ENCODE measurements at regions not wholly inside any gene's neighbourhood (a gene's known extent, or its start where the extent isn't known, plus 50 kb on each side); places are given as distances from the start of the nearest gene placed in this dataset.

DNA sequence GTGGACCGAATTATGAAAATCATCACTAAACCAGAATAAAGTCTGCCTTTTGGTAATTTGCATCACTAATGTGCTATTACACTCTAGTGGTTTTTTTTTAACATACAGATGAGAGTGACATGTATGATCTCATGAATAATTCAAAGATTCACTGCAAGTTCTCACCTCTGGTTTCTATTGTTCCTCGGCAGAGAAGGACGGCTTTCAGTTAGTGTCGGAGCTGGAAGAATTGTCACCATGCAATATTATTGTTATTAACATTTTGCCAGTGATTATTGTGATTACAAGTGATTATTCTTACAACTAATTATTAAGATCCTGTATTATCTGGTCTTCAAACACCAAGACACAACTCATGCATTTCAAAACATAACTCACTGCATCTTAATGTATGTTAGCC, 366.6 kb upstream of the RPS23 start:
- DNase-seq (ENCODE audit: low read depth): no peak
- TF ChIP-seq, protein P1, sequence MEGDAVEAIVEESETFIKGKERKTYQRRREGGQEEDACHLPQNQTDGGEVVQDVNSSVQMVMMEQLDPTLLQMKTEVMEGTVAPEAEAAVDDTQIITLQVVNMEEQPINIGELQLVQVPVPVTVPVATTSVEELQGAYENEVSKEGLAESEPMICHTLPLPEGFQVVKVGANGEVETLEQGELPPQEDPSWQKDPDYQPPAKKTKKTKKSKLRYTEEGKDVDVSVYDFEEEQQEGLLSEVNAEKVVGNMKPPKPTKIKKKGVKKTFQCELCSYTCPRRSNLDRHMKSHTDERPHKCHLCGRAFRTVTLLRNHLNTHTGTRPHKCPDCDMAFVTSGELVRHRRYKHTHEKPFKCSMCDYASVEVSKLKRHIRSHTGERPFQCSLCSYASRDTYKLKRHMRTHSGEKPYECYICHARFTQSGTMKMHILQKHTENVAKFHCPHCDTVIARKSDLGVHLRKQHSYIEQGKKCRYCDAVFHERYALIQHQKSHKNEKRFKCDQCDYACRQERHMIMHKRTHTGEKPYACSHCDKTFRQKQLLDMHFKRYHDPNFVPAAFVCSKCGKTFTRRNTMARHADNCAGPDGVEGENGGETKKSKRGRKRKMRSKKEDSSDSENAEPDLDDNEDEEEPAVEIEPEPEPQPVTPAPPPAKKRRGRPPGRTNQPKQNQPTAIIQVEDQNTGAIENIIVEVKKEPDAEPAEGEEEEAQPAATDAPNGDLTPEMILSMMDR (conservative IDR thresholded peaks at IDR 0.05; ENCODE audit: low read length): no peak
- no peak overlapping the region for H3K4me3 ChIP-seq (ENCODE audit: low read length)

DNA sequence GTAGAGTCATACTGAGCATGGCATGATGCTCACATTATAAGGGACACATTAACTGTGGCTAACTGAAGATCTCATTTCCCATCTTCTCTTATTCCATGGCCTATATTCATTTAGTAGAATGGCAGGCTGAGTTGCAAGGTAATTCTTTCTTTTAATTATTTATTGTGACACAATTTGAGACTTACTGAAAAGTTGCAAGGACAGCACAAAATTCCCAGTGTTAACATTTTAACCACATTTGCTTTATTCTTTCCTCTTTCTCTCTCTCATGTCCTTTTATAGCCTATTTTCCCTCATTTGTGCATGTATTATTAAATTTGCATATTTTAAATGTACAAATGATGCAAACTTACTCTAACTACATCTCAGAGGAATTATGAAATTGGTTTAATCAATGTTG, 366.1 kb upstream of the RPS23 start:
- no peak overlapping the region for H3K4me3 ChIP-seq (ENCODE audit: low read length)
- TF ChIP-seq, protein P1 (conservative IDR thresholded peaks at IDR 0.05; ENCODE audit: low read length): no peak
- no peak for DNase-seq (ENCODE audit: low read depth)

DNA sequence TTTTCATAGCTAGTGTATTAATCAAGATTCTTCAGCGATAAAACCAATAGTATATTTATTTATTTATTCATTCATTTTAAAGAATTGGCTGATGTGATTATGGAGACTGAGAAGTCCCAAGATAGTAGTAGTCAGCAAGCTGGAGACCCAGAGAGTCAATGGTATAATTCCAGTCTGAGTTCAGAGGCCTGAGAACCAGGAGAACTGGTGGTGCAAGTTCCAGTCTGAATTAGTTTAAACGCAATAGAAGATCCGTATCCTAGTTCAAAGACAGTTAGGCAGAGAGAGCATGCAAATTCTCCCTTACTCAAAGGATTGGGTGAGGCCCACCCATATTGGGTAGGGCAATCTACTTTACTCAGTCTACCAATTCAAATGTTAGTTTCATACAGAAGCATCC, 364.2 kb upstream of the RPS23 start:
- no peak overlapping the region for H3K4me3 ChIP-seq (ENCODE audit: low read length)
- no peak for DNase-seq (ENCODE audit: low read depth)
- TF ChIP-seq, protein P1 (conservative IDR thresholded peaks at IDR 0.05; ENCODE audit: low read length): no peak

DNA sequence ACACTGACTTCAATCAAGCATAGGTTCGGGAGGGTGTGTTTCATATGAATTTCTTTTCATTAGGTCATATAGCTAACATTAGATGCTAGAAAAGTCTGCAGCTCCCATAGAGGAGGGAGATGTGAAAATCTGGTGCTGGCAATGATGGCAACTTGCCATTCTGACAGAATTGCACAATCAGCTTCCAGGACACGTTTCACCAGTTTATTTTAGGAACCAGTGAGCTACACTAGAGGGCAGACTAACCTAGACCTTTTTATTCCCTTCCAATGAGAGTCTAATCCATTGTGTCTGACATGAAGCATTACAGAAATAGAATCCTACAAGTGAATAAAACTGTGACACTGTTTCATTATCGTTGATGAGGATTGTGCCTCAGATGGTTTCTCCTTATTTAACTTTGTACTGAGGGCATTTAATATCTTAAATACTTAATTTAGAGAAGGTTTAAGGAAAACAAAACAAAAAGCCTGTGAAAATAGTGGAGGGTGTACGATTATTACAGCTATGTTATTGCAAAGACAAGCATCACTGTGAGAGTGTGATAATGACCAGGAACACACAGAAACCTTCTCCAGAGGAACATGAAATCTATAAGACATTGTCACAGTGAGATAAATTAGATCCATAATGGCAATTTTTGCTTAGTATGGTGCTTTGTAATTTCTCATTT, 363.3 kb upstream of the RPS23 start:
- peak; percentile 85 for DNase-seq (ENCODE audit: low read depth)
- TF ChIP-seq, protein P1 (conservative IDR thresholded peaks at IDR 0.05; ENCODE audit: low read length): peak; percentile 77
- H3K4me3 ChIP-seq (ENCODE audit: low read length): no peak overlapping the region

DNA sequence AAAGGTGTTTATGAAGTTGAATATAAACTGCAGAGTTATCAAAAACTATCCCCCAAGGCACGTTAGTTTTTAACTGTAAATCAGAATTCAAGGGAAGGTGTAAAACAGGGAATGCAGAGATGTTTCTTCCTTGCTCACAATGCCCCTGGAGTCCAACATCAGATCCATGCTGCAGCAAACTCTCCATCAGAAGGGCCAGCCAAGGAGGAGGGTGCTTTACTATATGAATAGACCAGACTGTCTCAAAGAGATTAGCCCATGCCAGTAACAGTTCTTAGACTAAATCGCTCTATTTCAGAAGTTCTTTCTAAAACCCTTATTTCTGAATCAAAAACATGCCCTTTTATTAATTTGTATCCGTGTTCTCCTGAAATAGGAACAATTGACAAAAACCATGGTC, 362.8 kb upstream of the RPS23 start:
- H3K4me3 ChIP-seq (ENCODE audit: low read length): no peak overlapping the region
- DNase-seq (ENCODE audit: low read depth): no peak
- TF ChIP-seq, protein P1 (conservative IDR thresholded peaks at IDR 0.05; ENCODE audit: low read length): no peak

DNA sequence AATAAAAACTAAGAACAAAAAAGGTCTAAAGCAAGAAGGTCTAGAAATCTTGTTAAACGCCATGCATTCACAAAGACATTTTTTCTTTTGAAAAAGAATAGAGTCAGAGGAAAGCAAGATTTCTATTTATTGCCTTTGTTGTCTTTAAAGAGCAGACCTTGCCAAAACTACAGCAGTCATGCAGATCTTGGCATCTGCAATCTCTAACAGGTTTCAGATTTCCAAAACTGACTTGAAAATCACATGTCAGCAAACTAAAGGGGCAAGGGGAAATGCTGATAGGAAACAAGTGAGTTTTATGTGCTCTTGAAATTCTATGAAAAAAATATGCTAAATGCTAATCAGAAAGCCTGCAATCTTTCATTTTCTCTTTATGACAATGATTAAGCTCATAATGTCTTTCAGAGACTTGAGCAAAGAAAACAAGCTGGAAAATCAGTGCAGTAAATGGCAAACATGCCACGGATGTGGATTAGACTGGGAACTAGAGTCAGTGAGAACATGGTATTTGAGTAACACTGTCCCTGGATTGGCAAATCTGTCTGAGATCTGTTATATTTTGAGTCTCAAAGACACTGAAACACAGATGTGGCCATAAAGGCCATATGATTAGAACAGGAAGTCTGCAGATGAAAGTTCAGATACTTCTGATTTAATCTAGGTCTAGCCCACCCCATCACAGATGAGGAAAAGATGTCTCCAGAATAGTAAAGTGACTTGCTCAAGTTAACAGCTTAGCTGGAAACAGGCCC, 361.4 kb upstream of the RPS23 start:
- no peak overlapping the region for H3K4me3 ChIP-seq (ENCODE audit: low read length)
- TF ChIP-seq, protein P1 (conservative IDR thresholded peaks at IDR 0.05; ENCODE audit: low read length): no peak
- DNase-seq (ENCODE audit: low read depth): peak; percentile 12

DNA sequence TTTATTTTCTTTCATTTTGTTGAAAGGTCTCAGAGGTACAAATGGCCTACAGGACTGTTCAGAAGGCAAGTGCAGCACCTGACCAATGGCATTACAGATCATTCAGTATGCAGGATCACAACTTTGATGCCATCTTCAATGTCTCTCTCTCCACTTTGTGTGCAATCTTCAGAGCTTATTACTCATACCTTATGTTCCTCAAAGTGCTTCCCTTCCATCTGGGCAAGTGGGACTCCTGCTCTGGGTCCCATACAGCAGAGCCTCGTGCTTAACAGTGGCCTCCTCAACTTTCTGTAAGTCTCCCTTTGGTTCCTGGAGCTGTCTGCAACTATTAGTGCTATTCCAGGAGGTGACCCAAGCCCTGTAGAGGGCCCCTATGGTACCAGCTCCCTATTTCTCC, 358.4 kb upstream of the RPS23 start:
- TF ChIP-seq, protein P1 (conservative IDR thresholded peaks at IDR 0.05; ENCODE audit: low read length): no peak
- no peak for DNase-seq (ENCODE audit: low read depth)
- no peak overlapping the region for H3K4me3 ChIP-seq (ENCODE audit: low read length)

Data from AG10803 (cell line).